Epithelial cell of proximal tubule (primary cell): ENCODE measurements at regions not wholly inside any gene's neighbourhood (a gene's known extent, or its start where the extent isn't known, plus 50 kb on each side); places are given as distances from the start of the nearest gene placed in this dataset.

Source experiments
- DNase-seq: peaks from one replicate; pipeline ENCODE4 v3.0.0-alpha.2; 2011; ENCODE audit warnings: low read depth
- H3K4me3 ChIP-seq: 2 replicates; pipeline ENCODE4 v1.5.1; 2011; ENCODE audit warnings: low read depth, mild to moderate bottlenecking, low read length
- CTCF ChIP-seq: conservative IDR thresholded peaks from 2 replicates; pipeline ENCODE4 v1.5.1; 2012; ENCODE audit warnings: low read depth, mild to moderate bottlenecking, low read length

GRCh38 chr3:189076449-189076848 is 95.3 kb upstream of the TPRG1 start:
- DNase-seq = no peak
- no peak for TF ChIP-seq CTCF
- no peak overlapping the region for H3K4me3 ChIP-seq

GRCh38 chr3:189080745-189081144 is 91.0 kb upstream of the TPRG1 start:
- DNase-seq = no peak
- no peak overlapping the region for H3K4me3 ChIP-seq
- TF ChIP-seq CTCF = no peak

- no peak overlapping the region for H3K4me3 ChIP-seq
- DNase-seq = no peak
- TF ChIP-seq CTCF = no peak
Observed at GRCh38 chr3:189082666-189083427, 88.9 kb upstream of the TPRG1 start.

- DNase-seq = no peak
- no peak for TF ChIP-seq CTCF
- no peak overlapping the region for H3K4me3 ChIP-seq
Observed at GRCh38 chr3:189084620-189085019, 87.2 kb upstream of the TPRG1 start.

GRCh38 chr3:189092547-189092946 is 79.2 kb upstream of the TPRG1 start:
- no peak for TF ChIP-seq CTCF
- no peak overlapping the region for H3K4me3 ChIP-seq

GRCh38 chr3:189094539-189094938 is 77.2 kb upstream of the TPRG1 start:
- no peak for DNase-seq
- no peak overlapping the region for H3K4me3 ChIP-seq
- TF ChIP-seq CTCF = no peak

More at GRCh38 chr3:189092547-189092946, 79.2 kb upstream of the TPRG1 start:
- no peak for DNase-seq

GRCh38 chr3:189096092-189096491 is 75.7 kb upstream of the TPRG1 start:
- no peak for TF ChIP-seq CTCF
- DNase-seq = no peak
- H3K4me3 ChIP-seq = no peak overlapping the region
